Liver (tissue), 8 donors: ENCODE measurements at regions not wholly inside any gene's neighbourhood (a gene's known extent, or its start where the extent isn't known, plus 50 kb on each side); places are given as distances from the start of the nearest gene placed in this dataset.

ENCODE experiments used
- DNase-seq: peaks from one replicate; pipeline ENCODE4 v3.0.0-alpha.2; 2017; ENCODE audit warnings: low spot score
- H3K27ac ChIP-seq, 2 donors: one replicate each; pipeline ENCODE4 v1.7.0; 2013; ENCODE audit warnings: inconsistent platforms in 2 of 2, low read length in 2 of 2, control low read depth in 1 of 2, low read depth in 1 of 2, mild to moderate bottlenecking in 1 of 2
- H3K27me3 ChIP-seq, 4 donors: one replicate each; pipeline versions ENCODE4 v1.6.1 to v1.7.0; 2013; ENCODE audit warnings: low read length in 3 of 4, inconsistent platforms in 1 of 4, mild to moderate bottlenecking in 1 of 4, moderate library complexity in 1 of 4; ENCODE audit not compliant: control insufficient read depth in 4 of 4, insufficient read depth in 4 of 4
- H3K36me3 ChIP-seq, 4 donors: one replicate each; pipeline versions ENCODE4 v1.6.1 to v1.7.0; 2013; ENCODE audit warnings: low read length in 3 of 4, mild to moderate bottlenecking in 3 of 4, low read depth in 1 of 4, moderate library complexity in 1 of 4; ENCODE audit not compliant: control insufficient read depth in 4 of 4, insufficient read depth in 3 of 4
- H3K4me1 ChIP-seq, 4 donors: one replicate each; pipeline versions ENCODE4 v1.6.1 to v1.7.0; 2013; ENCODE audit warnings: low read length in 3 of 4, mild to moderate bottlenecking in 3 of 4, moderate library complexity in 1 of 4; ENCODE audit not compliant: control insufficient read depth in 4 of 4, insufficient read depth in 4 of 4
- H3K4me3 ChIP-seq, 3 donors: one replicate each; pipeline versions ENCODE4 v1.6.1 to v1.7.0; 2013; ENCODE audit warnings: low read length in 3 of 3, control low read depth in 1 of 3, low read depth in 1 of 3, mild to moderate bottlenecking in 1 of 3
- H3K9ac ChIP-seq, 2 donors: one replicate each; pipeline ENCODE4 v1.7.0; 2013; ENCODE audit warnings: low read length in 2 of 2, mild to moderate bottlenecking in 2 of 2, moderate library complexity in 2 of 2, control low read depth in 1 of 2, low read depth in 1 of 2
- H3K9me3 ChIP-seq, 4 donors: one replicate each; pipeline versions ENCODE4 v1.6.1 to v1.7.0; 2013; ENCODE audit warnings: low read length in 3 of 4; ENCODE audit not compliant: control insufficient read depth in 4 of 4
- ATF3 ChIP-seq: IDR thresholded peaks from 2 replicates; pipeline ENCODE4 v1.6.1; 2016; ENCODE audit warnings: antibody characterized with exemption
- EGR1 ChIP-seq, 2 donors: IDR thresholded peaks; 2 replicates each; pipeline ENCODE4 v1.6.1; 2016 to 2018; ENCODE audit warnings: antibody characterized with exemption in 2 of 2, low read depth in 2 of 2
- FOXA1 ChIP-seq: IDR thresholded peaks from 2 replicates; pipeline ENCODE4 v1.6.1; 2016; ENCODE audit warnings: antibody characterized with exemption
- FOXA2 ChIP-seq: IDR thresholded peaks from 2 replicates; pipeline ENCODE4 v1.6.1; 2016; ENCODE audit warnings: antibody characterized with exemption
- HNF4A ChIP-seq, 2 donors: conservative IDR thresholded peaks; 2 replicates each; pipeline ENCODE4 v1.6.1; 2016; ENCODE audit warnings: antibody characterized with exemption in 2 of 2, mild to moderate bottlenecking in 2 of 2
- HNF4G ChIP-seq: IDR thresholded peaks from 2 replicates; pipeline ENCODE4 v1.6.1; 2016; ENCODE audit warnings: antibody characterized with exemption
- MAX ChIP-seq: IDR thresholded peaks from 2 replicates; pipeline ENCODE4 v1.6.1; 2016; ENCODE audit warnings: antibody characterized with exemption
- NR2F2 ChIP-seq: IDR thresholded peaks from 2 replicates; pipeline ENCODE4 v1.6.1; 2016; ENCODE audit warnings: antibody characterized with exemption
- RAD21 ChIP-seq, 2 donors: IDR thresholded peaks; 2 replicates each; pipeline ENCODE4 v1.6.1; 2016; ENCODE audit warnings: antibody characterized with exemption in 2 of 2, mild to moderate bottlenecking in 2 of 2
- REST ChIP-seq: IDR thresholded peaks from 2 replicates; pipeline ENCODE4 v1.6.1; 2016; ENCODE audit warnings: antibody characterized with exemption, mild to moderate bottlenecking
- RXRA ChIP-seq, 2 donors: IDR thresholded peaks; 2 replicates each; pipeline ENCODE4 v1.6.1; 2017 to 2018; ENCODE audit warnings: antibody characterized with exemption in 2 of 2, mild to moderate bottlenecking in 1 of 2
- SP1 ChIP-seq: IDR thresholded peaks from 2 replicates; pipeline ENCODE4 v1.6.1; 2018; ENCODE audit warnings: antibody characterized with exemption, mild to moderate bottlenecking
- TAF1 ChIP-seq: conservative IDR thresholded peaks from 2 replicates; pipeline ENCODE4 v1.6.1; 2016; ENCODE audit warnings: antibody characterized with exemption, mild to moderate bottlenecking
- ZBTB33 ChIP-seq: IDR thresholded peaks from 2 replicates; pipeline ENCODE4 v1.6.1; 2016; ENCODE audit warnings: antibody characterized with exemption
- WGBS: extraction: QIAGEN DNeasy Blood & Tissue Kit; methylation state at CpG from one replicate; pipeline ENCODE4 v1.1.7; 2013; 5-methylcytosine and 5-hydroxymethylcytosine counted together
- TF ChIP-seq, protein P1 (sequence below): fragments of 150-350 bp; IDR thresholded peaks from 2 replicates; pipeline ENCODE4 v1.5.1; 2017; ENCODE audit warnings: improper control_type of control experiment, low read depth, low read length; ENCODE audit not compliant: missing input control
- donor health status: healthy.
- donor health status: healthy.
- donor health status: healthy.
- donor health status: healthy.
- donor health status: healthy.

GRCh38 chr3:105152987-105153386 lies 213.7 kb upstream of the ALCAM start:
- 45% methylated on average over 1 of the region's 1 CpG for WGBS

GRCh38 chr3:105154692-105155091 lies 212.0 kb upstream of the ALCAM start:
- TF ChIP-seq EGR1 (IDR thresholded peaks at IDR 0.05; ENCODE audit: low read depth in 2 of 2) = no peak
- TF ChIP-seq FOXA2 = no peak
- no peak for TF ChIP-seq RAD21 (IDR thresholded peaks at IDR 0.05)
- TF ChIP-seq ZBTB33 = no peak
- TF ChIP-seq TAF1 = no peak
- no peak for TF ChIP-seq REST
- no peak for TF ChIP-seq HNF4G
- TF ChIP-seq SP1 = no peak
- TF ChIP-seq ATF3 = no peak
- TF ChIP-seq MAX = no peak
- Histone ChIP-seq H3K27ac (no peak overlapping the region), H3K9ac (no peak overlapping the region), H3K36me3 (no peaks in the 10 kb centered on the region), H3K4me3 (no peak overlapping the region), H3K27me3 (no peaks in the 10 kb centered on the region), H3K4me1 (peaks cover 0 to 16% (median 4%) of the 10 kb centered on the region in 4 donors), H3K9me3 (no peaks in the 10 kb centered on the region)
- no peak for DNase-seq

More at GRCh38 chr3:105152987-105153386, 213.7 kb upstream of the ALCAM start:
- no peak for TF ChIP-seq SP1
- peak; percentile 5 to 26 for TF ChIP-seq HNF4A (conservative IDR thresholded peaks at IDR 0.05)
- no peak for DNase-seq
- Histone ChIP-seq H3K27me3 (no peaks in the 10 kb centered on the region), H3K27ac (no peak overlapping the region), H3K4me1 (peaks cover 0 to 20% (median 4%) of the 10 kb centered on the region in 4 donors), H3K4me3 (no peak overlapping the region), H3K36me3 (no peaks in the 10 kb centered on the region), H3K9ac (no peak overlapping the region), H3K9me3 (no peaks in the 10 kb centered on the region)

DNA sequence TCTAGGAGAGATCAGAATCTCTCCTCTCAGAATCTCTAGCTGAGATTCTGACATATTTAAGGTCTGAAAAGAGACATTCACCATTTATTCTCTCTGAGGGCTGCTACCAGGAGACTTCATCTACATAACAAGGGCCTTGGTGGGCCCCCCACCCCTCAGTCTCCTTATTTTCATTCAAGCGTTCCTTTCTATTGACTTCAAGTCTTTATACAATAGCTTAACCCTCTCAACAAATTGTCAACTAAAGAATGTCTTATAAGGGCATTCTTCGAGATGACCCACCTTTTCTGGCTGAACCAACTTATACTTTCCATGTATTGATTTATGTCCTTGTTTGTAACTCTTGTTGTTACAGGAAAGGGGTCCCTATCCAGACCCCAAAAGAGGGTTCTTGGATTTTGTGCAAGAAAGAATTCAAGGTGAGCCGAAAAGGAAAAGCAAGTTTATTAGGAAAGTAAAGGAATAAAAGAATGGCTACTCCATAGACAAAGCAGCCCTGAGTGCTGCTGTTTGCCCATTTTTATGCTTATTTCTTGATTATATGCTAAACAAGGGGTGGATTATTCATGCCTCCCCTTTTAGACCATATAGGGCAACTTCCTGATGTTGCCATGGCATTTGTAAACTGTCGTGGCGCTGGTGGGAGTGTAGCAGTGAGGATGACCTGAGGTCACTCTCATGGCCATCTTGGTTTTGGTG lies 209.5 kb upstream of the ALCAM start:
- H3K9ac ChIP-seq = no peak overlapping the region
- no peak for DNase-seq
- no peak overlapping the region for H3K27ac ChIP-seq
- H3K4me1 ChIP-seq = peaks cover 0 to 6% (median 4%) of the 10 kb centered on the region in 4 donors
- no peak for TF ChIP-seq FOXA1
- no peak for TF ChIP-seq ATF3
- TF ChIP-seq, protein P1, sequence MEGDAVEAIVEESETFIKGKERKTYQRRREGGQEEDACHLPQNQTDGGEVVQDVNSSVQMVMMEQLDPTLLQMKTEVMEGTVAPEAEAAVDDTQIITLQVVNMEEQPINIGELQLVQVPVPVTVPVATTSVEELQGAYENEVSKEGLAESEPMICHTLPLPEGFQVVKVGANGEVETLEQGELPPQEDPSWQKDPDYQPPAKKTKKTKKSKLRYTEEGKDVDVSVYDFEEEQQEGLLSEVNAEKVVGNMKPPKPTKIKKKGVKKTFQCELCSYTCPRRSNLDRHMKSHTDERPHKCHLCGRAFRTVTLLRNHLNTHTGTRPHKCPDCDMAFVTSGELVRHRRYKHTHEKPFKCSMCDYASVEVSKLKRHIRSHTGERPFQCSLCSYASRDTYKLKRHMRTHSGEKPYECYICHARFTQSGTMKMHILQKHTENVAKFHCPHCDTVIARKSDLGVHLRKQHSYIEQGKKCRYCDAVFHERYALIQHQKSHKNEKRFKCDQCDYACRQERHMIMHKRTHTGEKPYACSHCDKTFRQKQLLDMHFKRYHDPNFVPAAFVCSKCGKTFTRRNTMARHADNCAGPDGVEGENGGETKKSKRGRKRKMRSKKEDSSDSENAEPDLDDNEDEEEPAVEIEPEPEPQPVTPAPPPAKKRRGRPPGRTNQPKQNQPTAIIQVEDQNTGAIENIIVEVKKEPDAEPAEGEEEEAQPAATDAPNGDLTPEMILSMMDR = no peak
- no peak for TF ChIP-seq RAD21 (IDR thresholded peaks at IDR 0.05)
- TF ChIP-seq HNF4G = no peak
- no peak for TF ChIP-seq ZBTB33
- TF ChIP-seq HNF4A (conservative IDR thresholded peaks at IDR 0.05) = no peak
- no peak for TF ChIP-seq RXRA (IDR thresholded peaks at IDR 0.05)
- no peak for TF ChIP-seq NR2F2
- no peak for TF ChIP-seq TAF1
- no peak for TF ChIP-seq MAX
- H3K27me3 ChIP-seq = no peaks in the 10 kb centered on the region
- WGBS = 92% methylated on average over 5 of the region's 5 CpGs
- no peaks in the 10 kb centered on the region for H3K36me3 ChIP-seq
- no peaks in the 10 kb centered on the region for H3K9me3 ChIP-seq
- H3K4me3 ChIP-seq = no peak overlapping the region
